ENCODE measurements at regions not wholly inside any gene's neighbourhood (a gene's known extent, or its start where the extent isn't known, plus 50 kb on each side); places are given as distances from the start of the nearest gene placed in this dataset.

DNA sequence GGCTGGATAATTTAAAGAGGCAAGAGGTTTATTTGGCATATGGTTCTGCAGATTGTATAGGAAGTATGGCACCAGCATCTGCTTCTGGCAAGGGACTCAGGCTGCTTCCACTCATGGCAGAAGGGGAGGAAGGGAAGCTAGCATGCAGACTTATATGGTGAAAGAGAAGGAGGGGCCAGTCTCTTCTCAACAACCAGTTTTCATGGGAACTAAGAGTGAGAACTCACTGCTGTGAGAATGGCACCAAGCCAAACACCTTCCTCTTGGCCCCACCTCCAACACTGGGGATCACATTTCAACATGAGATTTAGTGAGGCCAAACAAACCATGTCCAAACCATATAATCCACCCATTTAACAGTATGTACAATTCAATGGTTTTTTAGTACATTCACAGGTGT lies 113.3 kb upstream of the SHB start:
- Histone ChIP-seq H3K36me3 (ENCODE audit: control insufficient read depth in 2 of 3, insufficient read depth in 3 of 3, low read length in 3 of 3) (no peaks in the 10 kb centered on the region), H3K9me3 (ENCODE audit: control insufficient read depth in 2 of 3, insufficient read depth in 1 of 3, low read length in 3 of 3) (no peaks in the 10 kb centered on the region), H3K9ac (ENCODE audit: low read length in 3 of 3) (no peak overlapping the region), H3K4me3 (ENCODE audit: low read length in 3 of 3) (no peak overlapping the region), H3K4me1 (ENCODE audit: control insufficient read depth in 2 of 3, insufficient read depth in 2 of 3, low read depth in 1 of 3, low read length in 3 of 3) (peaks cover 0 to 5% (median 0%) of the 10 kb centered on the region in 3 donors), H3K27ac (ENCODE audit: low read depth in 2 of 2, low read length in 2 of 2) (no peak overlapping the region), H3K27me3 (ENCODE audit: control insufficient read depth, insufficient read depth, low read length) (no peaks in the 10 kb centered on the region)
- intact Hi-C loops (cut with DNase I): no loop called here
- TF ChIP-seq, protein P1, sequence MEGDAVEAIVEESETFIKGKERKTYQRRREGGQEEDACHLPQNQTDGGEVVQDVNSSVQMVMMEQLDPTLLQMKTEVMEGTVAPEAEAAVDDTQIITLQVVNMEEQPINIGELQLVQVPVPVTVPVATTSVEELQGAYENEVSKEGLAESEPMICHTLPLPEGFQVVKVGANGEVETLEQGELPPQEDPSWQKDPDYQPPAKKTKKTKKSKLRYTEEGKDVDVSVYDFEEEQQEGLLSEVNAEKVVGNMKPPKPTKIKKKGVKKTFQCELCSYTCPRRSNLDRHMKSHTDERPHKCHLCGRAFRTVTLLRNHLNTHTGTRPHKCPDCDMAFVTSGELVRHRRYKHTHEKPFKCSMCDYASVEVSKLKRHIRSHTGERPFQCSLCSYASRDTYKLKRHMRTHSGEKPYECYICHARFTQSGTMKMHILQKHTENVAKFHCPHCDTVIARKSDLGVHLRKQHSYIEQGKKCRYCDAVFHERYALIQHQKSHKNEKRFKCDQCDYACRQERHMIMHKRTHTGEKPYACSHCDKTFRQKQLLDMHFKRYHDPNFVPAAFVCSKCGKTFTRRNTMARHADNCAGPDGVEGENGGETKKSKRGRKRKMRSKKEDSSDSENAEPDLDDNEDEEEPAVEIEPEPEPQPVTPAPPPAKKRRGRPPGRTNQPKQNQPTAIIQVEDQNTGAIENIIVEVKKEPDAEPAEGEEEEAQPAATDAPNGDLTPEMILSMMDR (IDR thresholded peaks at IDR 0.05; ENCODE audit: borderline replicate concordance, extremely low read depth, insufficient read depth): no peak
- FAIRE-seq: no peak
- DNase-seq: peak in 2 of 5 donors; percentile 30 to 71

DNA sequence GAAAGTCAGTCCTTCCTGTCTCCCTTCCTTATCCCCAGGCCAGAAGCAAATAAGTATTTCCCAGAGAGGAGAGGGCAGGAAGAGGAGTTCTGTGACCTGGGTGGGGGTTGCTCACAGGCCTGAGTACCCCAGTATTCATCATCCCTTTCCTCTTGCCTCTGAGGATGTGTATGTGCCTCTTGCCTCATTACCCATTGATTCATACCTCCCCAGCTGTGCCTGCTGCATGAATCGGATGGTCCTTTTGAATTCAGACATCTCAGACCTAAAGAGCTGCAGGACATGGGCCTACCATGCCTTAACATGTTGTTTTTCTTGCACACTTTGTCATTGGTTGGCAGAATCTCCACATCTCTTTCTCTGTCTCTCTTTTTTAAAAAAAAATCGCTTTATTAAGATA lies 112.8 kb upstream of the SHB start:
- no peaks in the 10 kb centered on the region for H3K9me3 ChIP-seq (ENCODE audit: control insufficient read depth in 2 of 3, insufficient read depth in 1 of 3, low read length in 3 of 3)
- intact Hi-C loops (cut with DNase I): no loop called here
- FAIRE-seq (no peak), DNase-seq (no peak)
- H3K9ac ChIP-seq (ENCODE audit: low read length in 3 of 3): no peak overlapping the region
- H3K27ac ChIP-seq (ENCODE audit: low read depth in 2 of 2, low read length in 2 of 2): no peak overlapping the region
- H3K4me3 ChIP-seq (ENCODE audit: low read length in 3 of 3): no peak overlapping the region
- H3K27me3 ChIP-seq (ENCODE audit: control insufficient read depth, insufficient read depth, low read length): no peaks in the 10 kb centered on the region
- TF ChIP-seq, protein P1 (IDR thresholded peaks at IDR 0.05; ENCODE audit: borderline replicate concordance, extremely low read depth, insufficient read depth): no peak
- peaks cover 0 to 5% (median 0%) of the 10 kb centered on the region in 3 donors for H3K4me1 ChIP-seq (ENCODE audit: control insufficient read depth in 2 of 3, insufficient read depth in 2 of 3, low read depth in 1 of 3, low read length in 3 of 3)
- no peaks in the 10 kb centered on the region for H3K36me3 ChIP-seq (ENCODE audit: control insufficient read depth in 2 of 3, insufficient read depth in 3 of 3, low read length in 3 of 3)

DNA sequence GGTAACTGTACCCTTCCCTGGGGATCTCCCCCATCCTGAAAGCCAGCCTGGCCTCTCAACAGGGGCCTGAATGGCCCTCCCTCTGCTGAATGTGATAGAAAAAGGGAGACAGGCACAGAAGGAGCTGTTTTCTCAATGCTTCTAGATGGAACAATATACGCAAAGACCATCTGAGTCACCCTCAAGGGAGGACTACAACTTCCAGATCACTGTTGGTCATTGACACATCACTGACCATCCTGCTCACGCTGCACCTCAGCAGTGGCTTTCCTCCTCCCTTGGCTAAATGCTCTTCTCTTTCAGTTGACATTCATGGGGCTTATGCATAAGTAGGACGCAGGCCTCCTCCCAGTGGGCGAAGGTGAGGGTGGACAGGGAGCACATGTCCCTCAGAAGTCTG lies 112.2 kb upstream of the SHB start:
- Histone ChIP-seq H3K27me3 (ENCODE audit: control insufficient read depth, insufficient read depth, low read length) (no peaks in the 10 kb centered on the region), H3K9me3 (ENCODE audit: control insufficient read depth in 2 of 3, insufficient read depth in 1 of 3, low read length in 3 of 3) (no peaks in the 10 kb centered on the region), H3K4me3 (ENCODE audit: low read length in 3 of 3) (no peak overlapping the region), H3K4me1 (ENCODE audit: control insufficient read depth in 2 of 3, insufficient read depth in 2 of 3, low read depth in 1 of 3, low read length in 3 of 3) (peaks cover 0 to 5% (median 0%) of the 10 kb centered on the region in 3 donors), H3K27ac (ENCODE audit: low read depth in 2 of 2, low read length in 2 of 2) (no peak overlapping the region), H3K36me3 (ENCODE audit: control insufficient read depth in 2 of 3, insufficient read depth in 3 of 3, low read length in 3 of 3) (no peaks in the 10 kb centered on the region), H3K9ac (ENCODE audit: low read length in 3 of 3) (no peak overlapping the region)
- FAIRE-seq: no peak
- intact Hi-C loops (cut with DNase I): no loop called here
- no peak for DNase-seq
- TF ChIP-seq, protein P1 (IDR thresholded peaks at IDR 0.05; ENCODE audit: borderline replicate concordance, extremely low read depth, insufficient read depth): no peak

DNA sequence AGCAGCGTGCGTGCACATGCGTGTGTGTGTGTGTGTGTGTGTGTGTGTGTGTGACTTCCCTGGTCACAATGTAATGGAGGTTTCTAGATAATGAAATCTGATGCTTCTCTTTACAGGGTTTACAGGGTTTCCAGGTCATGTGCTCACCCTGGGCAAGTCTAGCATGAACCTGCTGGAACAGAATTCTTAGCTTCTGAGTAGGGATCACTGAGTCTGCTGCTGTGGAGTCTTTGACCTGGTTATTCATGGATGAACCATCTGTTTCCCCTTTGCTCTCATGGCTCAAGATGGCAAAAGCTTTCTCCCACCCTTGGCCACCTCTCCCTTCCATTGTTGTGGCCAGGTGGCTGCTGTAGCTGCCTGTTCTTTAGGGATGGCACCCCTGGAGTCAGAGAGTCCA lies 111.6 kb upstream of the SHB start:
- intact Hi-C loops (cut with DNase I): no loop called here
- no peaks in the 10 kb centered on the region for H3K27me3 ChIP-seq (ENCODE audit: control insufficient read depth, insufficient read depth, low read length)
- FAIRE-seq (no peak), DNase-seq (peak in 1 of 5 donors; percentile 26)
- H3K36me3 ChIP-seq (ENCODE audit: control insufficient read depth in 2 of 3, insufficient read depth in 3 of 3, low read length in 3 of 3): no peaks in the 10 kb centered on the region
- H3K9ac ChIP-seq (ENCODE audit: low read length in 3 of 3): no peak overlapping the region
- H3K9me3 ChIP-seq (ENCODE audit: control insufficient read depth in 2 of 3, insufficient read depth in 1 of 3, low read length in 3 of 3): no peaks in the 10 kb centered on the region
- H3K27ac ChIP-seq (ENCODE audit: low read depth in 2 of 2, low read length in 2 of 2): no peak overlapping the region
- peaks cover 0 to 5% (median 0%) of the 10 kb centered on the region in 3 donors for H3K4me1 ChIP-seq (ENCODE audit: control insufficient read depth in 2 of 3, insufficient read depth in 2 of 3, low read depth in 1 of 3, low read length in 3 of 3)
- TF ChIP-seq, protein P1 (IDR thresholded peaks at IDR 0.05; ENCODE audit: borderline replicate concordance, extremely low read depth, insufficient read depth): no peak
- no peak overlapping the region for H3K4me3 ChIP-seq (ENCODE audit: low read length in 3 of 3)
